Stomach (tissue), 8 donors: ENCODE measurements at regions not wholly inside any gene's neighbourhood (a gene's known extent, or its start where the extent isn't known, plus 50 kb on each side); places are given as distances from the start of the nearest gene placed in this dataset.

Experiments
- DNase-seq, 2 donors: peaks; one replicate each; pipeline versions ENCODE4 v3.0.0 to v3.0.0-alpha.2; 2013 to 2019
- H3K27ac ChIP-seq, 5 donors: fragments of 200-600 bp in 4 of 5; sonication (generic) in 4 of 5; one replicate each; pipeline ENCODE4 v1.5.1; 2013 to 2019; ENCODE audit warnings: mild to moderate bottlenecking in 1 of 5, moderate library complexity in 1 of 5
- H3K27me3 ChIP-seq, 3 donors: fragments of 200-600 bp; sonication (generic); one replicate each; pipeline ENCODE4 v1.5.1; 2017 to 2019; ENCODE audit warnings: mixed run types in 1 of 3
- H3K36me3 ChIP-seq, 4 donors: fragments of 200-600 bp; sonication (generic); 1 replicate in 3 of 4; 2 replicates in 1 of 4; pipeline ENCODE4 v1.5.1; 2016 to 2019
- H3K4me1 ChIP-seq, 4 donors: fragments of 200-600 bp; sonication (generic); one replicate each; pipeline ENCODE4 v1.5.1; 2016 to 2019
- H3K4me3 ChIP-seq, 4 donors: fragments of 200-600 bp; sonication (generic) in 3 of 4; one replicate each; pipeline ENCODE4 v1.5.1; 2016 to 2019; ENCODE audit warnings: mild to moderate bottlenecking in 1 of 4
- H3K9me3 ChIP-seq, 4 donors: fragments of 200-600 bp; sonication (generic); one replicate each; pipeline ENCODE4 v1.5.1; 2016 to 2019
- CTCF ChIP-seq, 7 experiments: fragments of 450-650 bp in 4 of 7; fragments of 200-600 bp in 3 of 7; sonication (generic) in 3 of 7; IDR thresholded peaks; one replicate each; pipeline ENCODE4 v1.5.1; 2016 to 2019; ENCODE audit warnings: antibody characterized with exemption in 7 of 7, control low read depth in 2 of 7, mild to moderate bottlenecking in 1 of 7
- EP300 ChIP-seq: sonication (generic); formaldehyde crosslinking; IDR thresholded peaks from one replicate; pipeline ENCODE4 v1.6.1; 2017; ENCODE audit warnings: antibody characterized with exemption
- POLR2A ChIP-seq, 4 donors: fragments of 450-650 bp; IDR thresholded peaks; one replicate each; pipeline ENCODE4 v1.6.1; 2016; ENCODE audit warnings: antibody characterized with exemption in 4 of 4, control low read depth in 2 of 4, mild to moderate bottlenecking in 1 of 4, moderate library complexity in 1 of 4
- POLR2AphosphoS5 ChIP-seq, 3 donors: sonication (generic); formaldehyde crosslinking; IDR thresholded peaks; one replicate each; pipeline ENCODE4 v1.6.1; 2016; ENCODE audit warnings: antibody characterized with exemption in 3 of 3
- WGBS, 5 donors: extraction: QIAGEN DNeasy Blood & Tissue Kit in 3 of 5; methylation state at CpG; one replicate each; pipeline versions ENCODE4 v1.1.5 to v1.1.7; 2013 to 2018; 5-methylcytosine and 5-hydroxymethylcytosine counted together
- intact Hi-C: fragments of 100-400 bp; cut with DNase I; formaldehyde crosslinking; loops from one replicate; pipeline ENCODE4 v1.15.1; 2023; ENCODE audit warnings: low total_unique reads
- donor health status: healthy with polysubstance abuse.
- donor health status: Bipolar disorder and iron deficiency.
- donor health status: healthy.

GRCh38 chr12:116502141-116502725 is 56.9 kb upstream of the MAP1LC3B2 start:
- WGBS, 5 donors, result 76 to 89% (median 78%) methylated on average over 14 of the region's 14 CpGs
- H3K27me3 ChIP-seq, result no peaks in the 10 kb centered on the region
- H3K27ac ChIP-seq, result peak overlapping the region in 1 of 5 donors; percentile 51
- H3K36me3 ChIP-seq, result no peaks in the 10 kb centered on the region
- no peak overlapping the region for H3K4me3 ChIP-seq
- intact Hi-C loops, result no loop called here
- H3K9me3 ChIP-seq, result no peaks in the 10 kb centered on the region
- no peak for TF ChIP-seq CTCF (IDR thresholded peaks at IDR 0.05)
- no peak for TF ChIP-seq EP300
- no peak for TF ChIP-seq POLR2AphosphoS5 (IDR thresholded peaks at IDR 0.05)
- no peak for TF ChIP-seq POLR2A (IDR thresholded peaks at IDR 0.05)
- DNase-seq, result no peak
- peaks cover 0 to 3% (median 0%) of the 10 kb centered on the region in 4 donors for H3K4me1 ChIP-seq

GRCh38 chr12:116502989-116503496 is 56.1 kb upstream of the MAP1LC3B2 start:
- peak; percentile 41 to 80 for DNase-seq
- TF ChIP-seq POLR2AphosphoS5 (IDR thresholded peaks at IDR 0.05) (peak in 1 of 3 donors; percentile 24), EP300 (no peak), POLR2A (IDR thresholded peaks at IDR 0.05) (no peak)
- H3K36me3 ChIP-seq, result no peaks in the 10 kb centered on the region
- H3K4me1 ChIP-seq, result peaks cover 1 to 6% (median 4%) of the 10 kb centered on the region in 4 donors
- H3K27me3 ChIP-seq, result no peaks in the 10 kb centered on the region
- H3K4me3 ChIP-seq, result no peak overlapping the region
- no peaks in the 10 kb centered on the region for H3K9me3 ChIP-seq
- intact Hi-C loops, result no loop called here
- 32 to 66% (median 49%) methylated on average over 9 of the region's 9 CpGs for WGBS, 5 donors
- peak overlapping the region; percentile 3 to 67 (median 37) for H3K27ac ChIP-seq

- Histone ChIP-seq H3K36me3 (no peaks in the 10 kb centered on the region), H3K4me3 (no peak overlapping the region), H3K4me1 (peaks cover 9 to 17% (median 15%) of the 10 kb centered on the region in 4 donors), H3K27ac (no peak overlapping the region), H3K27me3 (no peaks in the 10 kb centered on the region), H3K9me3 (no peaks in the 10 kb centered on the region)
- TF ChIP-seq POLR2AphosphoS5 (IDR thresholded peaks at IDR 0.05), result no peak
- TF ChIP-seq POLR2A (IDR thresholded peaks at IDR 0.05), result no peak
- TF ChIP-seq EP300, result no peak
- no peak for TF ChIP-seq CTCF (IDR thresholded peaks at IDR 0.05)
- no peak for DNase-seq
- intact Hi-C loops, result no loop called here
- 80 to 88% (median 83%) methylated on average over 4 of the region's 4 CpGs for WGBS, 5 donors
Observed at GRCh38 chr12:116504438-116504837, 54.7 kb upstream of the MAP1LC3B2 start.

- TF ChIP-seq CTCF (IDR thresholded peaks at IDR 0.05) (no peak), EP300 (no peak), POLR2A (IDR thresholded peaks at IDR 0.05) (no peak)
- Histone ChIP-seq H3K4me3 (no peak overlapping the region), H3K4me1 (peaks cover 9 to 17% (median 15%) of the 10 kb centered on the region in 4 donors), H3K27ac (no peak overlapping the region), H3K36me3 (no peaks in the 10 kb centered on the region), H3K9me3 (no peaks in the 10 kb centered on the region), H3K27me3 (no peaks in the 10 kb centered on the region)
- intact Hi-C loops, result no loop called here
- no peak for DNase-seq
- WGBS, 5 donors, result 68 to 80% (median 76%) methylated on average over 6 of the region's 6 CpGs
Observed at GRCh38 chr12:116506697-116507064, 52.5 kb upstream of the MAP1LC3B2 start.
